Sigmoid colon (tissue), 3 donors: ENCODE measurements at regions not wholly inside any gene's neighbourhood (a gene's known extent, or its start where the extent isn't known, plus 50 kb on each side); places are given as distances from the start of the nearest gene placed in this dataset.

Experiments
- CTCF ChIP-seq, 4 experiments: fragments of 450-650 bp in 3 of 4; fragments of 200-600 bp in 1 of 4; IDR thresholded peaks; one replicate each; pipeline ENCODE4 v1.5.1; 2016 to 2019; ENCODE audit warnings: antibody characterized with exemption in 4 of 4, mild to moderate bottlenecking in 3 of 4, moderate library complexity in 2 of 4
- POLR2A ChIP-seq, 2 donors: fragments of 450-650 bp; IDR thresholded peaks; one replicate each; pipeline ENCODE4 v1.6.1; 2016; ENCODE audit warnings: antibody characterized with exemption in 2 of 2, mild to moderate bottlenecking in 2 of 2, moderate library complexity in 2 of 2

GRCh38 chr9:1300941-1301340 is 250.8 kb downstream of the DMRT2 start:
- no peak for TF ChIP-seq POLR2A (IDR thresholded peaks at IDR 0.05)
- no peak for TF ChIP-seq CTCF (IDR thresholded peaks at IDR 0.05)
